ENCODE measurements at regions not wholly inside any gene's neighbourhood (a gene's known extent, or its start where the extent isn't known, plus 50 kb on each side); places are given as distances from the start of the nearest gene placed in this dataset.

GRCh38 chr4:163967710-163968109 is 473.2 kb downstream of the TMA16 start (continued):
- TF ChIP-seq YY1 (IDR thresholded peaks at IDR 0.05; ENCODE audit: low read depth, low read length) = no peak
- no peak for TF ChIP-seq RNF2 (IDR thresholded peaks at IDR 0.05; ENCODE audit: borderline replicate concordance, low read depth, low read length, missing control alignments, poor library complexity, severe bottlenecking)
- TF ChIP-seq NRF1 (IDR thresholded peaks at IDR 0.05; ENCODE audit: low read depth, low read length) = no peak
- TF ChIP-seq RAD21 (IDR thresholded peaks at IDR 0.05 in 1 of 2, conservative IDR thresholded peaks at IDR 0.05 in 1 of 2; ENCODE audit: low read depth in 2 of 2, low read length in 2 of 2) = no peak
- TF ChIP-seq SP2 (IDR thresholded peaks at IDR 0.05; ENCODE audit: low read length) = no peak
- no peak for TF ChIP-seq RFX5 (IDR thresholded peaks at IDR 0.05; ENCODE audit: borderline replicate concordance, low read depth, low read length)
- TF ChIP-seq, protein P1, sequence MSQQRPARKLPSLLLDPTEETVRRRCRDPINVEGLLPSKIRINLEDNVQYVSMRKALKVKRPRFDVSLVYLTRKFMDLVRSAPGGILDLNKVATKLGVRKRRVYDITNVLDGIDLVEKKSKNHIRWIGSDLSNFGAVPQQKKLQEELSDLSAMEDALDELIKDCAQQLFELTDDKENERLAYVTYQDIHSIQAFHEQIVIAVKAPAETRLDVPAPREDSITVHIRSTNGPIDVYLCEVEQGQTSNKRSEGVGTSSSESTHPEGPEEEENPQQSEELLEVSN (IDR thresholded peaks at IDR 0.05) = no peak
- TF ChIP-seq BCL11A (IDR thresholded peaks at IDR 0.05; ENCODE audit: low read depth in 2 of 2, low read length in 2 of 2) = no peak
- TF ChIP-seq MAFK (IDR thresholded peaks at IDR 0.05; ENCODE audit: low read depth, low read length) = no peak
- TF ChIP-seq GABPA (IDR thresholded peaks at IDR 0.05; ENCODE audit: borderline replicate concordance, insufficient read depth, low read length) = no peak
- TF ChIP-seq NANOG (IDR thresholded peaks at IDR 0.05; ENCODE audit: insufficient read depth, low read depth, low read length, poor library complexity, severe bottlenecking) = no peak

Data from H1 (cell line).